IMR-90 (cell line): ENCODE measurements at regions not wholly inside any gene's neighbourhood (a gene's known extent, or its start where the extent isn't known, plus 50 kb on each side); places are given as distances from the start of the nearest gene placed in this dataset.

Experiments used
- BHLHE40 ChIP-seq: fragments of 150-350 bp; IDR thresholded peaks from 2 replicates; pipeline ENCODE4 v1.6.1; 2016; ENCODE audit warnings: mild to moderate bottlenecking, low read depth, low read length
- CEBPB ChIP-seq: IDR thresholded peaks from 2 replicates; pipeline ENCODE4 v1.6.1; 2012; ENCODE audit warnings: low read depth, low read length, improper control_type of control experiment
- CHD1 ChIP-seq: IDR thresholded peaks from 2 replicates; pipeline ENCODE4 v1.6.1; 2012; ENCODE audit warnings: low read depth, low read length, improper control_type of control experiment
- CTCF ChIP-seq: conservative IDR thresholded peaks from 2 replicates; pipeline ENCODE4 v1.5.1; 2012; ENCODE audit warnings: mild to moderate bottlenecking, low read depth, low read length, improper control_type of control experiment
- ELK1 ChIP-seq: fragments of 150-350 bp; IDR thresholded peaks from 2 replicates; pipeline ENCODE4 v1.6.1; 2016; ENCODE audit warnings: low read depth, mild to moderate bottlenecking, low read length, moderate library complexity, borderline replicate concordance
- FOS ChIP-seq: fragments of 150-350 bp; IDR thresholded peaks from 2 replicates; pipeline ENCODE4 v1.6.1; 2016; ENCODE audit warnings: low read depth, low read length
- MAFK ChIP-seq: IDR thresholded peaks from 2 replicates; pipeline ENCODE4 v1.6.1; 2012; ENCODE audit warnings: low read depth, low read length, improper control_type of control experiment
- MAZ ChIP-seq: IDR thresholded peaks from 2 replicates; pipeline ENCODE4 v1.6.1; 2012; ENCODE audit warnings: low read depth, mild to moderate bottlenecking, low read length, improper control_type of control experiment, moderate library complexity, borderline replicate concordance
- POLR2A ChIP-seq: IDR thresholded peaks from 2 replicates; pipeline ENCODE4 v1.6.1; 2012; ENCODE audit warnings: mild to moderate bottlenecking, low read depth, low read length
- RAD21 ChIP-seq: IDR thresholded peaks from 2 replicates; pipeline ENCODE4 v1.6.1; 2012; ENCODE audit warnings: low read length, improper control_type of control experiment
- SMC3 ChIP-seq: fragments of 150-350 bp; IDR thresholded peaks from 2 replicates; pipeline ENCODE4 v1.6.1; 2016; ENCODE audit warnings: low read depth, mild to moderate bottlenecking, antibody characterized with exemption, low read length, moderate library complexity

- no peak for TF ChIP-seq FOS
- no peak for TF ChIP-seq CTCF
- TF ChIP-seq BHLHE40, result no peak
- TF ChIP-seq POLR2A, result no peak
- TF ChIP-seq MAZ, result no peak
- no peak for TF ChIP-seq MAFK
- TF ChIP-seq SMC3, result no peak
- no peak for TF ChIP-seq ELK1
- no peak for TF ChIP-seq CEBPB
- no peak for TF ChIP-seq RAD21
- TF ChIP-seq CHD1, result no peak
Observed at GRCh38 chr4:55269470-55269869, 76.6 kb upstream of the SRD5A3 start.
